ENCODE measurements at regions not wholly inside any gene's neighbourhood (a gene's known extent, or its start where the extent isn't known, plus 50 kb on each side); places are given as distances from the start of the nearest gene placed in this dataset.

GRCh38 chr7:46147871-46148270 lies 226.8 kb upstream of the IGFBP3 start:
- TF ChIP-seq, protein P1, sequence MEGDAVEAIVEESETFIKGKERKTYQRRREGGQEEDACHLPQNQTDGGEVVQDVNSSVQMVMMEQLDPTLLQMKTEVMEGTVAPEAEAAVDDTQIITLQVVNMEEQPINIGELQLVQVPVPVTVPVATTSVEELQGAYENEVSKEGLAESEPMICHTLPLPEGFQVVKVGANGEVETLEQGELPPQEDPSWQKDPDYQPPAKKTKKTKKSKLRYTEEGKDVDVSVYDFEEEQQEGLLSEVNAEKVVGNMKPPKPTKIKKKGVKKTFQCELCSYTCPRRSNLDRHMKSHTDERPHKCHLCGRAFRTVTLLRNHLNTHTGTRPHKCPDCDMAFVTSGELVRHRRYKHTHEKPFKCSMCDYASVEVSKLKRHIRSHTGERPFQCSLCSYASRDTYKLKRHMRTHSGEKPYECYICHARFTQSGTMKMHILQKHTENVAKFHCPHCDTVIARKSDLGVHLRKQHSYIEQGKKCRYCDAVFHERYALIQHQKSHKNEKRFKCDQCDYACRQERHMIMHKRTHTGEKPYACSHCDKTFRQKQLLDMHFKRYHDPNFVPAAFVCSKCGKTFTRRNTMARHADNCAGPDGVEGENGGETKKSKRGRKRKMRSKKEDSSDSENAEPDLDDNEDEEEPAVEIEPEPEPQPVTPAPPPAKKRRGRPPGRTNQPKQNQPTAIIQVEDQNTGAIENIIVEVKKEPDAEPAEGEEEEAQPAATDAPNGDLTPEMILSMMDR (IDR thresholded peaks at IDR 0.05) = no peak
- no peak for TF ChIP-seq POLR2A (IDR thresholded peaks at IDR 0.05)
